HepG2 (cell line): ENCODE measurements at regions not wholly inside any gene's neighbourhood (a gene's known extent, or its start where the extent isn't known, plus 50 kb on each side); places are given as distances from the start of the nearest gene placed in this dataset.

ENCODE experiments used
- ATAC-seq: fragments of 200-7000 bp; cut with Tn5 transposase; 3 replicates; pipeline ENCODE4 v1.9.1; 2020; ENCODE audit warnings: mild to moderate bottlenecking, moderate library complexity
- BruUV-seq: library from RNA; stranded (reverse); fragments of 400-500 nt; replicated peaks from 2 replicates; lab custom pipeline; 2021; lab: Mats Ljungman, UMichigan
- CTCF ChIA-PET: fragments of 300-600 bp; formaldehyde crosslinking; extraction: SDS; loops from one replicate; lab custom pipeline; 2021; ENCODE audit warnings: low total read pairs, inconsistent platforms, low intra/inter-chr PET ratio; lab: Yijun Ruan, JAX
- POLR2A ChIA-PET: fragments of 350-600 bp; sonication (Branson Sonifier 250); formaldehyde crosslinking; loops from one replicate; lab custom pipeline; 2020; ENCODE audit warnings: antibody characterized with exemption, inconsistent platforms; lab: Yijun Ruan, JAX
- DNase-seq: peaks from one replicate; pipeline ENCODE4 v3.0.0-alpha.2; 2015; ENCODE audit warnings: low spot score
- FAIRE-seq: peaks from 3 replicates; lab custom pipeline; 2011; peaks lifted over from hg19 to GRCh38; lab: Jason Lieb, UNC
- H2AFZ ChIP-seq: one replicate; pipeline ENCODE4 v1.6.1; 2011; ENCODE audit warnings: low read length, inconsistent platforms
- H3K27ac ChIP-seq: fragments of 300-600 bp; 3 replicates; pipeline ENCODE4 v1.8.0; 2011; ENCODE audit warnings: mixed run types, mild to moderate bottlenecking, mixed read lengths, low read length, inconsistent platforms; ENCODE audit not compliant: insufficient read depth; ENCODE audit errors: extremely low read length
- H3K27me3 ChIP-seq, 2 experiments: fragments of 200-600 bp in 1 of 2; 2 replicates in 1 of 2; 3 replicates in 1 of 2; pipeline versions ENCODE4 v1.6.0 to v1.8.0; 2011; ENCODE audit warnings: low read length in 2 of 2, mild to moderate bottlenecking in 2 of 2, moderate library complexity in 2 of 2, inconsistent platforms in 1 of 2; ENCODE audit not compliant: insufficient read depth in 2 of 2, control insufficient read depth in 1 of 2
- H3K36me3 ChIP-seq, 2 experiments: fragments of 200-600 bp in 1 of 2; replicated peaks in 1 of 2; 2 replicates in 1 of 2; 3 replicates in 1 of 2; pipeline versions ENCODE4 v1.5.1 to v1.8.0; 2011; ENCODE audit warnings: low read length in 2 of 2, inconsistent platforms in 1 of 2; ENCODE audit not compliant: insufficient read depth in 2 of 2, control insufficient read depth in 1 of 2
- H3K4me1 ChIP-seq: 2 replicates; pipeline ENCODE4 v1.5.1; 2012; ENCODE audit warnings: low read length, inconsistent platforms; ENCODE audit not compliant: insufficient read depth
- H3K4me2 ChIP-seq: 2 replicates; pipeline ENCODE4 v1.6.0; 2011; ENCODE audit warnings: low read depth, low read length, inconsistent platforms
- H3K4me3 ChIP-seq, 3 experiments: fragments of 200-600 bp in 1 of 3; sonication (generic), shearing (Covaris generic) in 1 of 3; replicated peaks in 1 of 3; 2 replicates each; pipeline ENCODE4 v1.5.1; 2011 to 2016; ENCODE audit warnings: low read length in 3 of 3, inconsistent platforms in 2 of 3, low read depth in 2 of 3, mild to moderate bottlenecking in 2 of 3, control low read depth in 1 of 3, mixed read lengths in 1 of 3; ENCODE audit not compliant: insufficient read depth in 1 of 3
- H3K79me2 ChIP-seq: one replicate; pipeline ENCODE4 v1.6.1; 2011; ENCODE audit warnings: low read length, inconsistent platforms; ENCODE audit not compliant: insufficient read depth
- H3K9ac ChIP-seq: 2 replicates; pipeline ENCODE4 v1.6.0; 2011; ENCODE audit warnings: mild to moderate bottlenecking, low read depth, low read length, inconsistent platforms; ENCODE audit not compliant: insufficient read depth
- H3K9me3 ChIP-seq: 2 replicates; pipeline ENCODE4 v1.5.1; 2012; ENCODE audit warnings: mild to moderate bottlenecking, low read length
- H4K20me1 ChIP-seq: 2 replicates; pipeline ENCODE4 v1.6.0; 2011; ENCODE audit warnings: inconsistent platforms, mild to moderate bottlenecking, low read length, moderate library complexity; ENCODE audit not compliant: insufficient read depth
- ATF7 ChIP-seq, 2 experiments: fragments of 450-650 bp in 1 of 2; sonication (generic) in 1 of 2; formaldehyde crosslinking in 1 of 2; IDR thresholded peaks; 2 replicates each; pipeline versions ENCODE4 v1.4.0 to v1.6.1; 2016 to 2020; ENCODE audit warnings: antibody characterized with exemption in 1 of 2, mild to moderate bottlenecking in 1 of 2, missing genetic modification reagents in 1 of 2
- BRD4 ChIP-seq: sonication (generic); formaldehyde crosslinking; IDR thresholded peaks from 2 replicates; pipeline ENCODE4 v1.4.0; 2020; ENCODE audit warnings: missing genetic modification reagents
- CREB1 ChIP-seq, 2 experiments: fragments of 450-650 bp in 1 of 2; IDR thresholded peaks; 2 replicates each; pipeline ENCODE4 v1.6.1; 2016 to 2017; ENCODE audit warnings: control low read depth in 1 of 2, mild to moderate bottlenecking in 1 of 2, missing compliant biosample characterization in 1 of 2, missing genetic modification characterization in 1 of 2
- HOXD1 ChIP-seq: sonication (generic); formaldehyde crosslinking; IDR thresholded peaks from 2 replicates; pipeline ENCODE4 v1.5.0; 2020; ENCODE audit warnings: missing genetic modification reagents
- RXRB ChIP-seq: IDR thresholded peaks from 2 replicates; pipeline ENCODE4 v1.6.1; 2016; ENCODE audit warnings: borderline replicate concordance, missing genetic modification reagents, missing compliant biosample characterization
- SOX13 ChIP-seq, 3 experiments: fragments of 450-650 bp in 1 of 3; sonication (generic) in 1 of 3; formaldehyde crosslinking in 1 of 3; IDR thresholded peaks in 2 of 3; conservative IDR thresholded peaks in 1 of 3; 2 replicates each; pipeline versions ENCODE4 v1.5.0 to v1.6.1; 2016 to 2020; ENCODE audit warnings: antibody characterized with exemption in 1 of 3, mild to moderate bottlenecking in 1 of 3, missing compliant biosample characterization in 1 of 3, missing genetic modification reagents in 1 of 3, moderate library complexity in 1 of 3
- TARDBP ChIP-seq: sonication (generic); formaldehyde crosslinking; IDR thresholded peaks from 2 replicates; pipeline ENCODE4 v1.8.0; 2022; ENCODE audit warnings: mild to moderate bottlenecking, missing genetic modification reagents
- ZNF234 ChIP-seq: sonication (generic); formaldehyde crosslinking; conservative IDR thresholded peaks from 2 replicates; pipeline ENCODE4 v1.5.1; 2020; ENCODE audit warnings: mild to moderate bottlenecking, missing genetic modification reagents
- ZNF549 ChIP-seq: sonication (generic); formaldehyde crosslinking; IDR thresholded peaks from 2 replicates; pipeline ENCODE4 v1.5.0; 2020; ENCODE audit warnings: missing genetic modification reagents
- ZNF75D ChIP-seq: sonication (generic); formaldehyde crosslinking; IDR thresholded peaks from 2 replicates; pipeline ENCODE4 v1.8.1; 2023; ENCODE audit warnings: missing genetic modification reagents, mild to moderate bottlenecking, borderline replicate concordance
- WGBS: methylation state at CpG from one replicate; pipeline ENCODE4 v1.1.6; 2017; ENCODE audit warnings: low lambda C conversion rate; 5-methylcytosine and 5-hydroxymethylcytosine counted together
- in situ Hi-C: cut with HindIII; loops from 2 replicates; pipeline ENCODE4 v1.10.0; 2017; ENCODE audit warnings: low pct_unique_long_range_greater_than_20kb; ENCODE audit not compliant: extremely low pct_ligation_motif_present
- intact Hi-C: fragments of 100-400 bp; cut with micrococcal nuclease; formaldehyde crosslinking; loops from one replicate; pipeline ENCODE4 v1.10.0; 2022; ENCODE audit not compliant: unreplicated experiment

DNA sequence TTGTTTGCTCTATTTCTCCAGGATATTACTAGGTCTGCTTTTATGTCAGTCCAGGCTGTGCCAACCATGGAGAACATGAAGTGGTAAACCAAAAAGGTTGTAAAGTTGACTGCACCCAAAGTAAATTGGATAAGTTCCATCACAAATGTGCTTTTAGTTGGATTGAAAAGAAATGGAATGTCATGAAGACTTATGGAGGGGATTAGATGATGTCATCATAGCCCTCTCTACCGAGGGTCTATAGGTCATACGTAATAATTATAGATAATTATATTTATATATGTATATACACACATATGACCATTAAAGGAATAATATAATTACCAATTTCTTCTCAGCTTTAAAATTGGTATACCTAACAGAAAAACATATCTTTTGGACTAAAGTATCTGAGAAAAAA lies 714.9 kb downstream of the NOVA1 start:
- no peak for FAIRE-seq
- no peak overlapping the region for H2AFZ ChIP-seq
- no peak for ATAC-seq
- BruUV-seq, result no TSS peak
- no peak overlapping the region for H3K4me2 ChIP-seq
- H3K9me3 ChIP-seq, result peaks cover 92% of the 10 kb centered on the region
- no peaks in the 10 kb centered on the region for H3K27me3 ChIP-seq
- intact Hi-C loops, result no loop called here
- H3K27ac ChIP-seq, result no peak overlapping the region
- ChIA-PET CTCF (no interaction called here), POLR2A (no interaction called here)
- no peak for DNase-seq
- no peaks in the 10 kb centered on the region for H3K36me3 ChIP-seq
- no peak overlapping the region for H3K4me3 ChIP-seq
- under 1% methylated on average over 2 of the region's 2 CpGs for WGBS
- H3K79me2 ChIP-seq, result no peaks in the 10 kb centered on the region
- no peak overlapping the region for H3K9ac ChIP-seq
- TF ChIP-seq CREB1 (IDR thresholded peaks at IDR 0.05) (peak; percentile 77), CREB1 (CRISPR knock-in tag; IDR thresholded peaks at IDR 0.05) (no peak), ZNF75D (CRISPR knock-in tag) (no peak), ATF7 (IDR thresholded peaks at IDR 0.05) (peak; percentile 96), ATF7 (CRISPR knock-in tag; IDR thresholded peaks at IDR 0.05) (no peak), SOX13 (IDR thresholded peaks at IDR 0.05) (no peak), SOX13 (CRISPR knock-in tag; conservative IDR thresholded peaks at IDR 0.05 in 1 of 2, IDR thresholded peaks at IDR 0.05 in 1 of 2) (no peak), HOXD1 (CRISPR knock-in tag) (no peak), BRD4 (CRISPR knock-in tag) (no peak)
- TF ChIP-seq, all 625 proteins: peak for 2
- no peaks in the 10 kb centered on the region for H4K20me1 ChIP-seq
- in situ Hi-C loops, result no loop called here
- no peaks in the 10 kb centered on the region for H3K4me1 ChIP-seq

DNA sequence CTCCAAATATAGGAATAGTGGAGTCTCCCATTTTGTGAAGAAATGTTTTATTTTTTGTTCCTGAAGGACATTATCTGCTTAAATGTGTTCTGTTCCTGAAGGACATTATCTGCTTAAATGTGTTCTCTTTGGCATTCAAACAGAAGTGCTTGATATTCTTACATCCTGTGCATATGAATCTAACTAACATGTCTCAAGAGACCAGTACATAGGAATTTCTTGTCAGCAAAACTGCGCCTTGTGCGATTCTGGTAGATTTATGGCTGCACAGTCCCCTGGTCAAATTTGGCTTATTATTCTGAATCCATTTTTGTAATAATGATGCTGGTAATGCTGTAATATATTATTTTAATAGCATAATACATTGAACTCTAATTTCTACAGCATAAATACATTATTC lies 722.4 kb downstream of the NOVA1 start:
- BruUV-seq, result no TSS peak
- H3K4me3 ChIP-seq, result no peak overlapping the region
- intact Hi-C loops, result no loop called here
- in situ Hi-C loops, result no loop called here
- FAIRE-seq (no peak), DNase-seq (no peak), ATAC-seq (no peak)
- ChIA-PET CTCF (no interaction called here), POLR2A (no interaction called here)
- H3K27ac ChIP-seq, result no peak overlapping the region
- H3K36me3 ChIP-seq, result no peaks in the 10 kb centered on the region
- H3K79me2 ChIP-seq, result no peaks in the 10 kb centered on the region
- H3K4me2 ChIP-seq, result no peak overlapping the region
- no peaks in the 10 kb centered on the region for H3K27me3 ChIP-seq
- TF ChIP-seq TARDBP (no peak), RXRB (CRISPR knock-in tag) (no peak), ZNF549 (no peak), ZNF234 (CRISPR knock-in tag) (no peak)
- peaks cover 88% of the 10 kb centered on the region for H3K9me3 ChIP-seq
- H3K4me1 ChIP-seq, result no peaks in the 10 kb centered on the region
- no peaks in the 10 kb centered on the region for H4K20me1 ChIP-seq
- no peak overlapping the region for H3K9ac ChIP-seq
- 22% methylated on average over 2 of the region's 2 CpGs for WGBS
- no peak overlapping the region for H2AFZ ChIP-seq
